C4-2B (cell line): ENCODE measurements at regions not wholly inside any gene's neighbourhood (a gene's known extent, or its start where the extent isn't known, plus 50 kb on each side); places are given as distances from the start of the nearest gene placed in this dataset.

Experiments
- CTCF ChIP-seq: fragments of 450-650 bp; conservative IDR thresholded peaks from 2 replicates; pipeline ENCODE4 v1.5.1; 2017; ENCODE audit warnings: mild to moderate bottlenecking
- ZFX ChIP-seq: fragments of 450-650 bp; IDR thresholded peaks from 2 replicates; pipeline ENCODE4 v1.6.1; 2017

- TF ChIP-seq CTCF: no peak
- TF ChIP-seq ZFX: no peak
These were observed 302.9 kb upstream of the RASGRP1 start for GRCh38 chr15:38867556-38867955.
